NCI-H2171 (cell line): ENCODE measurements at regions not wholly inside any gene's neighbourhood (a gene's known extent, or its start where the extent isn't known, plus 50 kb on each side); places are given as distances from the start of the nearest gene placed in this dataset.

Source experiments
- DNase-seq: peaks from one replicate; lab custom pipeline; 2025; lab: John Stamatoyannopoulos, UW

DNA sequence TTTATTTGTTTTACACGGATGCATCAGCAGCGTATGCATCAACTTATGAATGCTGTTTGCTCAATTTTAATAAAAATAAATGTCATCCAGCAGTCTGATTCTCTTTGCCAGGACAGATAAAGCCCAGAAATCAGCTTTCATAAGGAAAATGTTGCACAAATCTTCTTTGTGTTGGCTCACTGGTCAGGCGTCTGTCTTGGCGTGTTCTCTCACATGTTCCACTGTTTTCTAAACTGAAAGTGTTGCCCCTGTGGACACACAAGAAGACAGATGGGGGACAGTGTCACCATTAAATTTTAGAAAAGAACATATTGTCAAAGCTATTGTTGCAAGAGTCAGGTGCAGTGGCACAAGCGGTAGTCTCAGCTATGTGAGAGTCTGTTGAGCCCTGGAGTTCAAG lies 316.2 kb downstream of the CENPC start:
- DNase-seq, result no peak

DNA sequence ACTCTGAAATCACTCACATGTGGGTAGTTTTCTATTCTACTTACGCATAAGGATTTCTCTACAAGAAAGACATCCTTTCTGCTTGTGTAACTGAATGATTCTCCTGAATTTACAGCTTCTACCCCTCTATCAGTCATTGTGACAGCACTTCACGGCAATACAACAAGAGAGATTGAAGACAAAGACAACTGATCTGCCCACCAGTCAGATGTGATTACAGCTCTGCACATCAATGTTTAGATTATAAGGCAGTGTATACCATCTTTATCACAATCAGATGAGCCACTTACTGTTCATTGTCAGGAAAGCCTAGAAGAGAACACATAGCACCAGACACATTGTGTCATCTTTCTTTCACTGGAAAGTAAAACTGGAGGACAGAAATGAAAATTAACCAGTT lies 324.4 kb downstream of the CENPC start:
- DNase-seq, result no peak

DNA sequence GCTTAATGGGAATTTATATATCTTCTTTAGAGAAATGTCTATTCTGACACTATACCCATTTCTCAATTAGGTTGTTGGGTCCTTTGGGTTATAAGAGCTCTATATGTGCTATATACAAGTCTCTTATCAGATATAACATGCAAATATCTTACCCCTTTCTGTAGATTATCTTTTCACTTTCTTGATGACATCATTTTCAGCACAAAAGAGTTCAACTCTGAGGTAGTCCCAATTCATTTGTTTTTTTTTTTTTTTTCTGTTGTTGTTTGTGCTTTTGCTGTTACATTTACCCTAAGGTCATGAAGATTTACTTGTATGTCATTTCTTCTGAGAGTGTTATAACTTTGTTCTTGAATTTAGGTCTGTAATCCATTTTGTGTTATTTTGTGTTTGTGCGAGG lies 326.4 kb downstream of the CENPC start:
- no peak for DNase-seq

DNA sequence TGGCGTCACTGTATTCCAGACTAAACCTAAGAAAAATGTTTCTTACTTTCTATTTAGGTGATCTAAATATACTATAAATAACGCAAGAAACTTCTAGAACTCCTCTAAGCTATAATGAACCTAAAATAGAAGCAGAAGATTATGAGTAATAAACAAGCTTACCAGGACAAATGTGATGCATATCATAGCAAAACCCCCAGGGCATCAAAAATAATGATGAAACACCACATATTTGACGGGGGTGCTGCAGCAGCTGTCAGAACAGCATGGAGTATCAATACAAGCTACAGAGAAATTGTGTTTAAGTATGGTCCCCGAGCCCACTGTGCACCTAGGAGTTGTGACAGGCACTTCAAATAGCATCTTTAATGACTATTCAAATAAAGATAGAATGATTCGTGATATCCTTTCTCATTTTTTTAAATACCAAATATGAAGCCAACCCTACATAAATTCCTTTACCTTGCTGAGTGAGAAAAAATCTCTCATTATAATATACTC lies 337.3 kb downstream of the CENPC start:
- no peak for DNase-seq

DNA sequence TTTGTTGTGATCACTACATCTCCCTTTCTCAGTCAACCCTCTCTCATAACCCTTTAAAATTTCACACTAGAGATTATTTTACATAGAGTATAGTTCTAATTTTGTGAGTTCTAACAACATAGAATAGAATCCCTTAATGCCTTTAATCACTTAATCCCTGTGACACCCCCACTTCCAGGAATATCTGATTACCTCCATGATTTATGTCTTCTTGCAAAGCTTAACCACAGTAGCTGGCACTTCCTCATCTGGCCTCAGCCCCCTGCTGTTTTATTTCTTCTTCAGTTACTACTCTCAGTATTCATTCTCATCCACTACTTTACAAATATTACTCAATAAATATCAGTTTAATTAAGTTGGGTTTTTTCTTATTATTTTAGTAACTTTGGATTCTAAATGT lies 340.9 kb downstream of the CENPC start:
- DNase-seq, result peak; percentile 2

DNA sequence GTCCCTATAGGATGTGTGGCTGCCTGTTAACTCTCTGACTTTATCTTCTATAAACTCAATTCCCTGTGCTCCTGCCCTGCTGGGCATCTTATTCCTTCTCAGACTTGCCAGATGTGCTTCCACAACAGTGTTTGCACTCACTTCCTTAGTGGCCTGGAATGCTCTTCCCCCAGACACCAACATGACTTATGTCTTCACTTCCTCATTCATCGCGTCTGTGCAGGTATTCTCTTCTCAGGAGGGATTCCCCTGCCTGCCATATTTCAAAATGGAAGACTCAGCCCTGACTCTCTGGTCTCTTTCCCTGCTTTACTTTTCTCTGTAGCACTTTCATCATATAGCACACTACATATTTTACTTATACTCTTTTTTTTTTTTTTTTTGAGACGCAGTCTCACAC lies 344.0 kb downstream of the CENPC start:
- no peak for DNase-seq

DNA sequence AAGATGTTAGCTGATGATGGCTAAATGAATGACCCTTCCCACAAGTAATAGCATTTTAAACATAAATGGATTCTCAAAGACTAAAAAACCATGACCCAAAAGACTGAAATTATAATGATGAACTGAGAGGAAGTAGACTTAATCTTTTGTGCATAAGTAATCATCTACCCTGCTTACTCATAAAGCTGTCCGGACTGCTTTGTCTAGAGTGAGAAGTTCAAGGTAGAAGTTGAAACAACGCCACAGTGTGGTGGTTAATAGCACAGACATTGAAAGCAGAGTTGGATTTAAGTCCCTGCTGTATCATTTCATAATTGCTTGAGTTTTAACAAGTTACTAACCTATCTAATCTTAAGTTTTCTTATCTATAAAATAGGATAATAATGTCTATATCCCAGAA lies 346.6 kb downstream of the CENPC start:
- DNase-seq, result peak; percentile 0

DNA sequence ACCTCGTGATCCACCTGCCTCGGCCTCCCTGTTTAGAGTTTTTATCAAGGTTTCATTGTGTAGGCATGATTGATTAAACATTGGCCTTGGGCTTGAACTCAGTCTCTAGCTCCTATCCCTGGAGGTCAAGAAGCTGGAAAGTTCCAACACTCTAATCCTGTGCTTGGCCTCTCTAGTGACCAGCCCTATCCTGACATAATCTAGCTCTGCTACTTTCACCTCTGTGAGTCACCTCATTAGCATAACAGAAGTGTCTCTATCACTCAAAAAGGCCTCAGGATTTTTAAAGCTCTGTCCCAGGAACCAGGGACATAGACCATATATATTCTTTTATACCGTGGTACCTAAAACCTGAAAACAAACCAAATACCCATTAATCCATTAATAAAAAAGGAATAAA lies 377.5 kb downstream of the CENPC start:
- no peak for DNase-seq

DNA sequence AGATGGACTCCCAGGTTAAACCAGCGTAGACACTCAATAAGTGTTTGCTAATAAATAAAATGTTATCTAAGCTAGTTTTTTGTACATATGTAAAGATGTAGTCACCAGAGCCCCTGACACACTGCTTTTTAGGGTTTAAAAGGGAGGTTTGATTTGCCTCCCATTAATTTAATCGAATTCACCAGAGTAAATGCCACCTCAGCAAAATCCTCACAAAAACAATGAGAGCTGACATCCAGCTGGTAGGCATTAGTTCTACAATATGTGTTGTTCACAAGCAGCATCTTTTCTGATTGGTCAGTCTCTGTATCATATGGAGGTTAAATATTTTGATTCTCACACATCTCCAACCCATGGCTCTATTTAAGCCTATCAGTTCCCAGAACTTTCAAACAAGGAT lies 382.6 kb downstream of the CENPC start:
- no peak for DNase-seq

DNA sequence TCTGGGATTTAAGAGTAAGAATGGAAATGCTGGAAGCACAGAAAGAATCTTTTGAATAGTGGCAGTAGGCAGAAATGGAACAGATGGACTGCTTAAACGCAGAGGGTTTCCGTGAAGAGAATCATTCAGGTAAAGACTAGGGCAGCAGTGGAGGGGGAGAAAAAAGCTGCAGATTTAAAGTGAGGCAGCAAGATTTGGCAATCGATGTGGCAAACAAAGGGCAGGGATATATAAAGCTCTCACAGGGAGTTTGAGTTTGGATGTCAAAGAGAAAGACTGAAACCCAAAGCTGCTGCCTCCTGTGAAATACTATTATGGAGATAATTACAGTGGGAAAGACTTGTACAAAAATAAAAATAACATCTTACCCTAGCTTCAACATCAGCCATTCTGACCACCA lies 384.0 kb downstream of the CENPC start:
- no peak for DNase-seq

DNA sequence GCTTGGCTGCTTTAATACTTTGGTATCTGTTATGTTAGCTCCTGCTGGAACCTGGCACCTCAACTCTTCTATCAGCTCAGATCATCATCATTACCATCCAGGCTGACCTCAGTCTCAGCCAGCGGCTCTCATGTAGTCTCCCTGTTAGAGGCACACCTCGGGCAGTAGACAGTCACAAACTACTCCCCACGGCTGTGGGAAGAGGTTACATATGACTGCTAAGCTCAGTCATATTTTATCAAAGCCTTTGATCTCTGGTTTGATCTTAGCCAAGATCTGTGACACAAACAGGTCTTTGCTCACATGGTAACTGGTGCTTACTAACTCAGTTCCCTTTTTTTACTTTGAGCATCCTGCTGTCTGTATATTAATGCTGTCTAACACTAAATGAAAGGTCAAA lies 384.9 kb downstream of the CENPC start:
- DNase-seq, result no peak

DNA sequence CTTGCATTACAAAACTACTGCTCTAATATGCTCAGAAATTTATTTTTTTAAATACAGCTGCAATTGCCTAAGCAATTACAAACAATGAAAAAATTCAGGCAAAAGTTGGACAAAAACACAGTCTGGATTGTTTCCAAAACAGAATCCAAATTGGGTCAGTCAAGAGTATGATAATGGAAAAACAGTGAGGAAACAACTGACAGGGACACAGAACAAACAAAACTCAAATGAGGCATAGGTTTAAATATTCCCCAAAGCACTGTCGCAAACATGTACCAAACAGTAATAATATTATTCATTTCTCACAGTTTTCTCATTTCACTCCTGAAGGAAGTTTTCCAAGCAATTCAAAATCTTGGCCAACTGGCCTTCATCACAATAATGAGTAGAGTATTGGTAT lies 386.6 kb downstream of the CENPC start:
- no peak for DNase-seq

DNA sequence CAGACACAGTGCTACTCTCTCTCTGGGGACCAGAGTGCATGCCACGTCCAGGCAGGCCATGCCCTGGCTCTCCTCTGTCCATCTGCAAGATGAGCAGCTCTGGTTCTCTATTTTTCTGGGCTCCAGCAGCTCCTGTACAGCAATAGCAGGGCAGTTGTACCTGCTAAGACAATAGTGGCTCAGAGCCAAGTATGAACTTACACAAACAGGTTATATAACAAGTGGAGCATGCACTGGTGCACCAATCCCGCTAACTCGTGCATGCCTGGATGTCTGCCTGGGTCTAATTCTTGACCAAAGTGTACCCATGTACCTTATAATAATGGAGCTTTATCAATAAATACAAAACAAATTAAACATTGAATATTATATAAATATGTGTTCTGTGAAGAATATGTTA lies 392.3 kb downstream of the CENPC start:
- DNase-seq, result peak; percentile 44

DNA sequence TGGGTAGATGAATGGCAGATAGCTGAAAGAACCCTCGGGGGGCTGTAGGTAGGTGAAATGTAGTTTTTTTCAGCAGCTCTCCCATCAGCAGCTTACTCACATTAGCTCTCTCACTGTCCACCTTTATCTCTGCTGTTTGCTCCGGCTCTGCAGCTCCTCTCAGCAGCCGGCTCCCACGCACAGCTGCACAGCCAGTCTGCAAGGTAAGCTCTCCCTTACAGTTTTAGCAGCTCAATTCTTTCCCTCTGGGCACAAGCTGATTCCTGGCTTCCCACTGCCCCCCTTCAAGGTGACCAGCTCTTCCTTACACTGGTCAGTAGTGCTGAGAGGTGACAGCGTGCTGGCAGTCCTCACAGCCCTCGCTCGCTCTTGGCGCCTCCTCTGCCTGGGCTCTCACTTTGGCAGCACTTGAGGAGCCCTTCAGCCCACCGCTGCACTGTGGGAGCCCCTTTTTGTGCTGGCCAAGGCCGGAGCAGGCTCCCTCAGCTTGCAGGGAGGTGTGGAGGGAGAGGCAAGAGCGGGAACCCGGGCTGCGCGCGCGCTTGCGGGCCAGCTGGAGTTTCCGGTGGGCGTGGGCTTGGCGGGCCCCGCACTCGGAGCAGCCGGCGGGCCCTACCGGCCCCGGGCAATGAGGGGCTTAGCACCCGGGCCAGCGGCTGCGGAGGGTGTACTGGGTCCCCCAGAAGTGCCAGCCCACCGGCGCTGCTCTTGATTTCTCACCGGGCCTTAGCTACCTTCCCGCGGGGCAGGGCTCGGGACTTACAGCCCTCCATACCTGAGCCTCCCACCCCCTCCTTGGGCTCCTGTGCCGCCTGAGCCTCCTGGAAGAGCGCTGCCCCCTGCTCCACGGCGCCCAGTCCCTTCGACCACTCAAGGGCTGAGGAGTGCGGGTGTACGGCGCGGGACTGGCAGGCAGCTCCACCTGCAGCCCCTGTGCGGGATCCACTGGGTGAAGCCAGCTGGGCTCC lies 393.6 kb downstream of the CENPC start:
- DNase-seq, result no peak

DNA sequence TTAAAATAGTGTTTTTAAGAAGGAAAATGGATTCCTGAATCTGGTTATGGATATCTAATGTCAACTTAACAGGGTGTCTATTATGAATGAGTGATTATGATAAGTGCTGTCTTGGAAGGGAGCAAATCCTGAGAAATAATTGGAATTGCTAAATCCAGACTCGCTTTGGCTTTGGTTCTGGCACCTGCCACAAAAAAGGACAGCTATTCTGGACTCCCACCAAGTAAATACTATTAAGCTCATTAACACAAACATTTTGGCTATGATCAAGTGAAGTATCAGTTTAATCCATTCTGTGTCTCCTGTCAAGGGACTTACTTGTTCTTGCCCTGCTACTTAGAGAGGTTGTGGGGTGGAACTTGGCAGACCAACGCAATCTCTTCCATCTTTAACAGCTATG lies 403.7 kb downstream of the CENPC start:
- DNase-seq, result no peak

DNA sequence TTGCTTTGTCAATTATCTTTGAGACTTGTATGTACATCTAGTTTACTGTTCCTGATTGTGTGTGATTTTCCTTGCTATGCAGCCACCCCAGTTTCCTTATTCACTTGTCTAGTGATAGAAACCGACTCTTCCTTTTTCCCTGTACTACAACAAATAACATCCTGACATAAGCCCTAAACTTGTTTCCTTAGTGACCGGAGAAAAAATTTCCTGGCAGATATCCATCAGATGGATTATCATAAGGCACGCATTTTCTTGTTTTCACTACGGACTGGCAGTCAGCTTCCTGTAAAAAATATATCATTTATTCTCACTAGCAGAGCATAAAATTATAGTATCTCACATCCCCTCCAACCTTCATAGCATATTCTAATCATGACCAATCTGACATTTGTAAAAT lies 410.7 kb downstream of the CENPC start:
- no peak for DNase-seq

DNA sequence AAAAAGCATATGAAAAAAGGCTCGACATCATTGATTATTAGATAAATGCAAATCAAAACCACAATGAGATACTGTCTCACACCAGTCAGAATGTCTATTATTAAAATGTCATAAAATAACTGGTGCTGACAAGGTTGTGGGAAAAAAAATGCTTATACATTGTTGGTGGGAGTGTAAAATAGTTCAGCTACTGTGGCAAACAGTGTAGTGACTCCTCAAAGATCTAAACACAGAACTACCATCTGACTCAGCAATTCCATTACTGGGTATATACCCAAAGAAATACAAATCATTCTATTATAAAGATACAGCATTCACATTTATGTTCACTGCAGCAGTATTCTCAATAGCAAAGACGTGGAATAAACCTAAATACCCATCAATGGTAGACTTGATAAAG lies 412.1 kb downstream of the CENPC start:
- no peak for DNase-seq

DNA sequence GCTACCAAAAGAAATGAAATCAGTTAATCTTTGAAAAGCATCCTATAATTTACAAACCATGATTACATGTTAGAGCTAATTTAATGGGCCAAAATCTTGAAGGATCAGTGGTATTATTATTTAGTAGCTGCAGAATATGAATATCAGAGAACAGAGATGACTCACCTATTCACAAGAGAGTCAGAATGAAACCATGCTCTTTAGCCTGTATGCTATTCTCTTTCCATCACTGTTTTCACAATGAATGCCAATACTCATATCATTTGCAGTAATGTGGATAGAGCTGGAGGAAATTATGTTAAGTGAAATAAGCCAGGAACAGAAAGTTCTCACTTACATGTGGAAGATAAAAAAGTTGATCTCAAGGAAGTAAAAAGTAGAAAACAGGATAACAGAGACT lies 414.1 kb downstream of the CENPC start:
- DNase-seq, result no peak

DNA sequence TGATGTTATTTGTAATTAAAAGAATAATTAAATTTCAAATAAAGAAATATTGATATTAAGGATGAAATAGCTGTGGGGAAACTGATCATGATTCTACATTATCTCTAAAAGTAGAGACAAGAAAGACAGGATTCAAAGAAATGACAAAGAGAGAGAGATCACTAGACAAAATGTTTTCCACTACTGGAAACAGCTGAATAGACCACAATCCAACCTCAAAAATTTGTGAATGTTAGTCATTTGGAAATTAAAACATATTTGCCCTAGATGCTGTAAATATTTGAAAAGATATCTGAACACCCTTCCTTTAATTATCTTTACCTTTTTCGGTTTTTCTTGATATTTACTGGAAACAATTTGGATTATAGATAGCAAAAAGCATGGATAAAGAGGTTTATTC lies 414.9 kb downstream of the CENPC start:
- DNase-seq, result no peak

DNA sequence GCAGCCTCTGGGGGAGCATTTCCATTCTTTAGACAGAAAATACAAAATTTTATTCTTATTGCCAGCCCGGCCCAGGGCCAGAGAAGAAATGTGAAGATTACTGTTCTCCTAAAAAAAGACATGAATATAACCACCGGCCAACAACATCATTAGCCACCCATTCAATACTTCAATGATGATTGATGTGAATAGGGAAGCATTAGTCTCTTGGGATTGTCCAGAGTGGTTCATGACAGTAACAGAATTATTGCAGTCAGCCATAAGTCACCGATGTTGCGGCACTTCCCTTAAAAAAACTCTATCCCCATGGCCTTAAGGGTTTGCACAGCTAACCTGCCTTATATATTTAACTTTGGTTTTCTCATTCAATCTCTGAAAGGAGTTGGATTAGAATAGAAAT lies 418.7 kb downstream of the CENPC start:
- DNase-seq, result no peak

DNA sequence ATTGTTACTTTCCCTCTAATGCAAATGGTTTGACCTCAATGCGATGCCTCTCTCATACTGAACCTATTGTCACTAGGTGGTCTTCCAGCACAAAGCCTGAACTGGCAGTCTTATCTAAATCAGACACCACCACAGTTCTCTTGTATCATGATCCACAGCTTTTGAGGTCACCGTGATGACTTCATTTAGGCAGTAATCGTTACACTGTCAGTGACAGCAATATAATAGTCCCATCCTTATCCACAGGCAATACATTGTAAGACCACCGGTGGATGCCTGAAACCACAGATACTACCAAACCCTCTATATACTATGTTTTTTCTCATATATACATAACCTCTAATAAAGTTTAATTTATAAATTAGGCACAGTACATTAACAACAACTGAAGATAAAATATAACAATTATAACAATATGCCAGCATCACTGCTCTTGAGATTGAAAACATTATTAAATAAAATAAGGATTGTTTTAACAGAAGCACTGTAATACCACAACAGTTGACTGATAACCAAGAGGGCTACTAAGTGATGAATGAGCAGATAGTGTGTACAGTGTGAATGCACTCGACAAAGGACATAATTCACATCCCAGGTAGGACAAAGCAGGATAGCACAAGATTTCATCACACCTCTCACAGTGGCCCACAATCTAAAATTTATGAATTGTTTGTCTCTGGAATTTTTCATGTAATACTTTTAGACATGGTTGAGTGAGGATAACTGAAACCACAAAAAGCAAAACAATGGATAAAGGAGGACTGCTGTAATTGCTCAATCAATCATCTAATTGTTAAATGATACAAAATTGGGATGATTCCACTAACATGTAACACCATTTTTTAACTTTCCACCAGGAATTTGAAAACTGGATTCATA lies 419.4 kb downstream of the CENPC start:
- no peak for DNase-seq

DNA sequence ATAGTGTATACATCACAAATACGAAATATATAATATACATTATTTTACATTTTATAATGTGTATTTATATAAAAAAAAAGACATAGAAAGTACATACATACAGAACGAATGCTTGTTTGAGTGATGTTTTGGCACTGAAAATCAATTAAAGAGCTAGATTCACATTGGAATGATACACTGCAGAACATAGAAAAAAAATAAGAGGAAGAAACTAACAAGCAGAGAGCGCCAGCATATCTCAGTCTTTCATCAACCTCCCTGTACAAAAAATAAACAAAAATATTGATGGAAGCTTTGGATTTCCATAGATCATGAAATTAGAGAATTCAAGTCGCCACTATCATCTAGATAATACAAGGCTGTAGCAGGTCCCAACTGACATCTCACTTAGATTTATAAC lies 420.6 kb downstream of the CENPC start:
- no peak for DNase-seq

DNA sequence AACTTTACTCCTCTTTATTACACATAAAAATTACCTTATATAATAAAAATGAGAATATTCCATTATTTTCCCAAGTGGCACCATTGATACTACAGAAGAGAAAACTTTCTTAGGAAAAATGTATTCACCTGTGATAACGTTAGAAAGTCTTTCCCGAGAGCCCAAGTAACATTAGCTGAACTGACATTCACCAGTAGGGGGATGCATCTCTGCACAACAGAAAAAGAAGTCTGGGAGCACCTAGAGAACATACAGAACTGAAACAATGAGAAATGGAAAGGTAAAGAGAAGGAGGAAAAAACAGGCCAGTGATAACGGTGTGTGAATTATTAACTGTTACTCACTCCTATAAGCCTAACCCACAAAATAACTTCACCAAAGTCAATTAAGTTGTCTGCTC lies 423.3 kb downstream of the CENPC start:
- no peak for DNase-seq
